MM.1S (cell line): ENCODE measurements at regions not wholly inside any gene's neighbourhood (a gene's known extent, or its start where the extent isn't known, plus 50 kb on each side); places are given as distances from the start of the nearest gene placed in this dataset.

Source experiments
- DNase-seq: peaks from one replicate; pipeline ENCODE4 v3.0.0-alpha.2; 2015
- H2AFZ ChIP-seq: fragments of 300-600 bp; sonication (generic); 2 replicates; pipeline ENCODE4 v1.6.0; 2016; ENCODE audit warnings: antibody characterized with exemption, low read length
- H3F3A ChIP-seq: fragments of 300-600 bp; sonication (generic); 2 replicates; pipeline ENCODE4 v1.6.1; 2016; ENCODE audit warnings: mild to moderate bottlenecking, antibody characterized with exemption, low read length, moderate library complexity, mixed read lengths; ENCODE audit not compliant: insufficient read depth
- H3K27ac ChIP-seq: fragments of 300-600 bp; sonication (generic); 2 replicates; pipeline ENCODE4 v1.5.1; 2016; ENCODE audit warnings: mild to moderate bottlenecking, low read length
- H3K27me3 ChIP-seq: fragments of 300-600 bp; sonication (generic); replicated peaks from 2 replicates; pipeline ENCODE4 v1.6.0; 2016; ENCODE audit warnings: low read length; ENCODE audit not compliant: insufficient read depth
- H3K36me3 ChIP-seq: fragments of 300-600 bp; sonication (generic); replicated peaks from 2 replicates; pipeline ENCODE4 v1.6.1; 2016; ENCODE audit warnings: mild to moderate bottlenecking, low read length, mixed read lengths; ENCODE audit not compliant: insufficient read depth
- H3K4me1 ChIP-seq: fragments of 300-600 bp; sonication (generic); 2 replicates; pipeline ENCODE4 v1.6.1; 2016; ENCODE audit warnings: low read length, mixed read lengths
- H3K4me2 ChIP-seq: fragments of 300-600 bp; sonication (generic); 2 replicates; pipeline ENCODE4 v1.6.0; 2016; ENCODE audit warnings: low read depth, low read length
- H3K4me3 ChIP-seq: fragments of 300-600 bp; sonication (generic); 2 replicates; pipeline ENCODE4 v1.5.1; 2016; ENCODE audit warnings: low read length, mixed read lengths
- H3K79me2 ChIP-seq: fragments of 300-600 bp; sonication (generic); 2 replicates; pipeline ENCODE4 v1.6.1; 2016; ENCODE audit warnings: mixed run types, low read length, mixed read lengths
- H3K9ac ChIP-seq: fragments of 300-600 bp; sonication (generic); 2 replicates; pipeline ENCODE4 v1.6.1; 2016; ENCODE audit warnings: low read length, mixed read lengths
- H3K9me2 ChIP-seq: fragments of 300-600 bp; sonication (generic); replicated peaks from 2 replicates; pipeline ENCODE4 v1.6.1; 2016; ENCODE audit warnings: mild to moderate bottlenecking, low read length, mixed read lengths; ENCODE audit not compliant: insufficient read depth
- H3K9me3 ChIP-seq: fragments of 300-600 bp; sonication (generic); replicated peaks from 2 replicates; pipeline ENCODE4 v1.6.1; 2016; ENCODE audit warnings: mild to moderate bottlenecking, low read length, mixed read lengths; ENCODE audit not compliant: insufficient read depth
- H4K20me1 ChIP-seq: fragments of 300-600 bp; sonication (generic); 2 replicates; pipeline ENCODE4 v1.6.1; 2016; ENCODE audit warnings: mild to moderate bottlenecking, low read length, moderate library complexity, mixed read lengths; ENCODE audit not compliant: insufficient read depth
- EZH2 ChIP-seq: fragments of 300-600 bp; sonication (generic); optimal IDR thresholded peaks from 2 replicates; pipeline ENCODE3; 2017; ENCODE audit warnings: low read depth, mild to moderate bottlenecking, antibody characterized with exemption, low read length, mixed read lengths
- EZH2phosphoT487 ChIP-seq: fragments of 300-600 bp; sonication (generic); IDR thresholded peaks from 2 replicates; pipeline ENCODE4 v1.6.1; 2018; ENCODE audit warnings: antibody characterized with exemption, low read length
- TF ChIP-seq, protein P1 (sequence below): fragments of 300-600 bp; sonication (generic); IDR thresholded peaks from 2 replicates; pipeline ENCODE4 v1.5.1; 2016; ENCODE audit warnings: antibody characterized with exemption, low read length, mixed read lengths

DNA sequence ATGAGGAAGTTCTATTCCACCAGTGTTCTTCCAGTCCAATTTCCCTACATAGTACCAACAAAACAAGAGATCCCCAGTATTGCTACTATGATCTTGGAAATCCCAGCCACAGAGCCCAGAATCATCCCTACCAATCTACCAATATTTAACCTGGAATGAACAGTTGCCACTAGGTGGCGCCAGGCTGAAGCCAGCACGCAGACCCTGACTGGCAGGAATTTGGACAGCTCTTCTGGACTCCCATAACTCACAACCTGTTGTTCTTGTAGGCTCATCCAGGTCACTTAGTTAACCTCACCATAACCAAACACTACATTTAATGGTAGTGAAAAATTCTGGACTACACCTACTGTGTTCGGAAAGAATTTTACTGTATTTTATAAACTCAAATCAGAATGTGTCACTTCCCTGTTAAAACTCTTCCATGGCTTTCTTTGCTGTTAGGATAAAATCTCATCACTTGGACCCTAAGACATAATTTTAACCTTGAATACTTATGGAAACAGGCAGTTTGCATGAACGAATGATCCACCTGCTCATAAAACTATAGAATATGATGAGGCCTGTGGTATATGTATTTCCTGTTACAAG is 59.8 kb upstream of the SLC38A11 start:
- H3K4me2 ChIP-seq, result no peak overlapping the region
- H3F3A ChIP-seq, result no peaks in the 10 kb centered on the region
- no peak overlapping the region for H3K4me3 ChIP-seq
- no peaks in the 10 kb centered on the region for H3K36me3 ChIP-seq
- H3K9me3 ChIP-seq, result no peaks in the 10 kb centered on the region
- TF ChIP-seq EZH2phosphoT487 (no peak), EZH2 (no peak)
- TF ChIP-seq, protein P1, sequence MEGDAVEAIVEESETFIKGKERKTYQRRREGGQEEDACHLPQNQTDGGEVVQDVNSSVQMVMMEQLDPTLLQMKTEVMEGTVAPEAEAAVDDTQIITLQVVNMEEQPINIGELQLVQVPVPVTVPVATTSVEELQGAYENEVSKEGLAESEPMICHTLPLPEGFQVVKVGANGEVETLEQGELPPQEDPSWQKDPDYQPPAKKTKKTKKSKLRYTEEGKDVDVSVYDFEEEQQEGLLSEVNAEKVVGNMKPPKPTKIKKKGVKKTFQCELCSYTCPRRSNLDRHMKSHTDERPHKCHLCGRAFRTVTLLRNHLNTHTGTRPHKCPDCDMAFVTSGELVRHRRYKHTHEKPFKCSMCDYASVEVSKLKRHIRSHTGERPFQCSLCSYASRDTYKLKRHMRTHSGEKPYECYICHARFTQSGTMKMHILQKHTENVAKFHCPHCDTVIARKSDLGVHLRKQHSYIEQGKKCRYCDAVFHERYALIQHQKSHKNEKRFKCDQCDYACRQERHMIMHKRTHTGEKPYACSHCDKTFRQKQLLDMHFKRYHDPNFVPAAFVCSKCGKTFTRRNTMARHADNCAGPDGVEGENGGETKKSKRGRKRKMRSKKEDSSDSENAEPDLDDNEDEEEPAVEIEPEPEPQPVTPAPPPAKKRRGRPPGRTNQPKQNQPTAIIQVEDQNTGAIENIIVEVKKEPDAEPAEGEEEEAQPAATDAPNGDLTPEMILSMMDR, result peak; percentile 96
- no peak overlapping the region for H3K27ac ChIP-seq
- H3K9me2 ChIP-seq, result no peaks in the 10 kb centered on the region
- peak; percentile 68 for DNase-seq
- no peaks in the 10 kb centered on the region for H3K27me3 ChIP-seq
- H3K9ac ChIP-seq, result no peak overlapping the region
- H4K20me1 ChIP-seq, result no peaks in the 10 kb centered on the region
- H2AFZ ChIP-seq, result no peak overlapping the region
- H3K79me2 ChIP-seq, result no peaks in the 10 kb centered on the region
- peaks cover 8% of the 10 kb centered on the region; the same call in 1 of the 2 replicates for H3K4me1 ChIP-seq

DNA sequence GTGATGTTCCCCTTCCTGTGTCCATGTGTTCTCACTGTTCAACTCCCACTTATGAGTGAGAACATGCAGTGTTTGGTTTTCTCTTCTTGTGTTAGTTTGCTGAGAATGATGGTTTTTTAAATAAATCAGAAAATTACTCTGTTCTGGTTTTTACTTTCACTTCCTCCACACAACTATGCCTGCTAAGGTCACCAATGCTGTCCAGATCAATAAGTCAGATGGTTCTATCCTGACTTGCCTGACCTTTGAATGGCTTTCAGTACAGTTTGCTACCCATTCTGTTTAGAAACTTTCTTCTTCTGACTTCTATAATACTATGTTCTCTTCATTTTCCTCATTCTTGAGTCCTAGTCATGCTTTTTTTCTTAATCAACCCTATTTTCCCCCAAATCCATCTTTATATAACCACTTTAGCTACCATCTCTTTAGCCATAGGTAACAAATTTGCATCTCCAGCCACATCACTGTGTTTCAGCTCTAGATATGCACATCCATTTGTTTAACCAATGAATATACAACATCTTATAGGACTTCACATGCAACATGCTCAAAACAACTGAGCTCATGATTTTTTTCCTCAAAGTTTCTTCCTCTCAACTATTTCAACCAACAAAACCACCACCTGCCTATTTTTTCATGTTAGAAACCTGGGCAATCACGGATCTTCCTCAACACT is 58.8 kb upstream of the SLC38A11 start:
- H3K27ac ChIP-seq, result no peak overlapping the region
- no peak overlapping the region for H3K4me2 ChIP-seq

DNA sequence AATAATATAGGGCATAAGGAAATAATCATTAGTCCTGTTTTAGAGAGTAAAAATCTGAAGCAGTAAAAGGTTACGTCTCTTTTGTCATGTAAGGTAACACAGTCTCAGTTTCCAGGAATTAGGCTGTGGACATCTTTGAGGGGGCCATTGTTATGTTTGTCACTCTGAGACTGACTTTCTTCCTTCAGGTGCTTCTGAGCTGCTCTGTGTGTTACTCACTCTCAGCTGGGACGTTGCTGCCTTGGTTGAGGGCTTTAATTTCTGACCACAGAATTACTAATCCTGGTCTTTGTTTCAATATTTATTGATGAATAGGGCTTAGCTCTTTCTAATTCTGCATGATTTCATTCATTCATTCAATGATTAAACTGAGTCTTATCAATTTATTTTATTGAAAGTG is 55.9 kb upstream of the SLC38A11 start:
- no peak overlapping the region for H2AFZ ChIP-seq
- H3K4me1 ChIP-seq, result peaks cover 8% of the 10 kb centered on the region; the same call in 1 of the 2 replicates
- H3K27ac ChIP-seq, result no peak overlapping the region
- no peaks in the 10 kb centered on the region for H4K20me1 ChIP-seq
- H3K9ac ChIP-seq, result no peak overlapping the region
- no peak overlapping the region for H3K4me3 ChIP-seq
- H3K9me2 ChIP-seq, result no peaks in the 10 kb centered on the region
- H3F3A ChIP-seq, result no peaks in the 10 kb centered on the region
- no peak for TF ChIP-seq EZH2
- TF ChIP-seq, protein P1, result no peak
- TF ChIP-seq EZH2phosphoT487, result no peak
- H3K79me2 ChIP-seq, result no peaks in the 10 kb centered on the region
- H3K4me2 ChIP-seq, result no peak overlapping the region
- no peaks in the 10 kb centered on the region for H3K27me3 ChIP-seq
- DNase-seq, result no peak
- H3K36me3 ChIP-seq, result no peaks in the 10 kb centered on the region
- H3K9me3 ChIP-seq, result no peaks in the 10 kb centered on the region

More for the DNA sequence above, 58.8 kb upstream of the SLC38A11 start:
- Histone ChIP-seq H3K36me3 (no peaks in the 10 kb centered on the region), H3K4me1 (peaks cover 8% of the 10 kb centered on the region; the same call in 1 of the 2 replicates), H3F3A (no peaks in the 10 kb centered on the region), H3K9ac (no peak overlapping the region), H3K79me2 (no peaks in the 10 kb centered on the region), H3K9me3 (no peaks in the 10 kb centered on the region), H2AFZ (no peak overlapping the region), H4K20me1 (no peaks in the 10 kb centered on the region), H3K9me2 (no peaks in the 10 kb centered on the region), H3K27me3 (no peaks in the 10 kb centered on the region), H3K4me3 (no peak overlapping the region)
- TF ChIP-seq EZH2phosphoT487 (no peak), EZH2 (no peak)
- TF ChIP-seq, protein P1, result no peak
- DNase-seq, result no peak
